ENCODE measurements at regions not wholly inside any gene's neighbourhood (a gene's known extent, or its start where the extent isn't known, plus 50 kb on each side); places are given as distances from the start of the nearest gene placed in this dataset.

DNA sequence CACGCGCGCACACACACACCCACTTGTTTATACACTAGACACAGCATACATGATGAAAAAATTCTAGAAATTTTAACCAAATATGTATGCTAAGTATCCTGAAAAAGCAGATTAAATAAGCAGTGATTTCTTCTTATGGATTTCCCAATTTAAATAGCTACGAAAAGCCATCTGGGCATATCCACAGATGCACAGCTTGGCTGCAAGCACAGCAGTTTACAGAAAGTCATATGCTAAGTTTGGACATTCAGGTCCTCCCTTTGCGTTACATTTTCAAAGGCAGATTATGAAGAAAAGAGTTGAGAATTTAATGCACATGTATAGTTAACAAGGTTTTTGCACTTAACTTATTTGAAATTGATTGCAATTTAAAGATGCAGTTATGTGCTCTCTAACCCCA is 542.2 kb upstream of the EPHA5 start:
- DNase-seq (ENCODE audit: low read depth), result no peak
- no peak overlapping the region for H3K4me3 ChIP-seq (ENCODE audit: low read depth, low read length)
- TF ChIP-seq CTCF (IDR thresholded peaks at IDR 0.05; ENCODE audit: insufficient read depth, low read length), result no peak

DNA sequence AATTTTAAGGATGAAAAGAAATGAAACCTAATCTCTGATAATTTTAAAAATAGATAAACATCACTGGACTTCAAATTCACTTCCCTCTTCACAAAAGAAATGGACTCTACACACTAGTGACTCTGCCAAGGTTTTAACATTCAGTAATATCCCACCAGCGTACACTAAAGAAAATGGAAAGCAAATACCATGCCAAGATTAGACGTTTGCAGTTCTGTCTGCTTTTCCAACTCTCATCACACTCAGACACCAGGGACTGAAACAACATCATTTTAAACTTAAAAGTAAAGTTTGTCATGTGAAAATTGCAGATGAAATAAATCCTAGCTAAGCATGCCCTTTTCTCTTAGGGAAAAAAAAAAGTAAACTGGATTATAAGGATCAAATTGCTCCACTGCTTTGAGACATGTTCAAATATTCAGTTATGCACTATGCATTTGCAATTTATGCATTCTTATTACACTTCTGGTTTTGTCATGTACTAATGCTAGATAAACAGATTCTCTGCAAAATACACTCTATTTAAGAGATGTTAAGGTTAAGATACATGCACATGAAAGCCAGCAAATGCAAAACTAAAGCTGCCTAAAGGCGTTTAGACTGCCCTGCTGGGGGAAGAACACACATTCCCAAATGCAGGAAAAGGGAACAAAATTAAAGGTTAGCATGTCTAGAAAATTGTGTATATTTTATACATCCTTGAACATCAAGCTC is 534.4 kb upstream of the EPHA5 start:
- no peak for DNase-seq (ENCODE audit: low read depth)
- TF ChIP-seq CTCF (IDR thresholded peaks at IDR 0.05; ENCODE audit: insufficient read depth, low read length), result no peak
- no peak overlapping the region for H3K4me3 ChIP-seq (ENCODE audit: low read depth, low read length)

DNA sequence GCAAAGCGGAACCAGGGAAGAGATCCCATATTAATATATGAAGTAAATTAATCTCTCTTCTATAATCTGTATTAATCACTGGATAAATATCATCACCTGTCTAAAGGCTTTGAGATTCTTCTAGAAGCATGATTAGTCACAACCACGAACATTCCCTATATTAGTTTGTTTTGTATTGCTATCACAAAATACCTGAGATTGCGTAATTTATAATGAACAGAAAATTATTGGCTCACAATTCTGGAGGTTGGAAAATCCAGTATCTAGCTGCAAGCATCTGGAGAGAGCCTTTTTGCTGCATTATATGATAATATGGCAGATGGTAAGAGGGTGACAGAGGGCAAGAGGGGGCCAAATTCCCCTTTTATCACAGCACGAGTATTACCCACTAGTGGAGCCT is 532.6 kb upstream of the EPHA5 start:
- DNase-seq (ENCODE audit: low read depth), result no peak
- H3K4me3 ChIP-seq (ENCODE audit: low read depth, low read length), result no peak overlapping the region
- no peak for TF ChIP-seq CTCF (IDR thresholded peaks at IDR 0.05; ENCODE audit: insufficient read depth, low read length)

DNA sequence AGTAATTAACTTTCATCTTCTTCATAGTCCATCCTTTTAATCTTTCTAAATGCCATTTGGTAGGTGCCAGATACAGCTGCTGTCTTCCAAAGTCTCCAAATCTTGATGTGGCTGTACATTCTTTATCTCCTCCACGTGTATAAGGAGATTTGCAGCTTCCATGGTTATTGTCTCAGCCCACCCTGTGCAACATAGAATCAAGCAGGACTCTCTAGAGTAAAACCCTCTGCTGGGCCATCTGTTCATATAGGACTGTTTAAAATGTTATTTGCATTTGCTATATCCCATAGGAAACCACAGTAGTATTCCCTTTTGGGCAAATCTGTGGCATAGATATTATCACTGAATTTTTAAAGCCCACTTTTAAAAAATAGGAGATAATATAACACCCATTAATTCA is 527.2 kb upstream of the EPHA5 start:
- no peak for TF ChIP-seq CTCF (IDR thresholded peaks at IDR 0.05; ENCODE audit: insufficient read depth, low read length)

GRCh38 chr4:66193487-66193886 is 523.2 kb upstream of the EPHA5 start:
- H3K4me3 ChIP-seq (ENCODE audit: low read depth, low read length), result no peak overlapping the region
- no peak for DNase-seq (ENCODE audit: low read depth)
- TF ChIP-seq CTCF (IDR thresholded peaks at IDR 0.05; ENCODE audit: insufficient read depth, low read length), result no peak

More for the DNA sequence above, 527.2 kb upstream of the EPHA5 start:
- H3K4me3 ChIP-seq (ENCODE audit: low read depth, low read length), result no peak overlapping the region
- DNase-seq (ENCODE audit: low read depth), result no peak

DNA sequence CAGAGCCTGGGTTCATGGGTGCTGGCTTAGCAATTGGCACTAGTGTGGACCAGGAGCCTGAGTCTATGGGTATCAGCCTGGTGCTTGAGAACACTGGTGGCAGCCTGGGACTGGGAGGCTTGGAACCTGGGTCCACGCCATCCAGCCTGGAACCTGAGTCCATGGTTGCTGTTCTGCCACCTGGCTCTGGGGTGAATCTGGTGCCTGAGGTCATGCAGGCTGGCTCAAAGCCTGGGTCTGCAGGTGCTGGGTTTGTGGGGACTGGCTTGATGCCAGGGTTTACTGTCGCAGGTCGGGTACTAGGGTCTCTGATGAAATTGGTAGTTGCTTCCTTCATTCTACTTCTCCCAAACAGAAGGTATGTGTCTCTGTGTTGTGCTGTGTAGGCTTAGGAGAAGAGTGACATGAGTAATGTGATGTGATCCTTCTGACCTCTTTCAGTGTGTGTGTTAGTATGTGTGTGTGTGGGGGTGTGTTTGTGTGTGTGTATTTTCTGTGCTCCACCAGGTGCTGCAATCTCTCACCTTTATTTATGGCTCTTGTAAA is 517.0 kb upstream of the EPHA5 start:
- no peak overlapping the region for H3K4me3 ChIP-seq (ENCODE audit: low read depth, low read length)
- no peak for DNase-seq (ENCODE audit: low read depth)
- no peak for TF ChIP-seq CTCF (IDR thresholded peaks at IDR 0.05; ENCODE audit: insufficient read depth, low read length)

DNA sequence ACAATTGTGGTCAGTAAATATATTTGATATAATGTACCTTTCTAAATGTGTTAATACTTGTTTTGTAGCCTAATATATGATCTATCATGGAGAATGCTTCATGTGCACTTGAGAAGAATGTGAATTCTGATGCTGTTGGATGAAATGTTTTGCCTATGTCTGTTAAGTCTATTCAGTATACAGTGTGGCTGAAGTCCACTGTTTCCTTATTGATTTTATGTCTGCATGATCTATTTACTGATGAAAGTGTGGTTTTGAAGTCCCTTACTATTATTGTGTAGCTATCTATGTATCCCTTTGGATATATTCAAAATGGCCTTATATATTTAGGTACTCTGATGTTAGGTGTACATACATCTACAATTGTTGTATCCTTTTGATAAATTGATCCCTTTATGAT is 515.8 kb upstream of the EPHA5 start:
- TF ChIP-seq CTCF (IDR thresholded peaks at IDR 0.05; ENCODE audit: insufficient read depth, low read length), result no peak
- DNase-seq (ENCODE audit: low read depth), result no peak
- H3K4me3 ChIP-seq (ENCODE audit: low read depth, low read length), result no peak overlapping the region

Data from fibroblast of the aortic adventitia (primary cell).